NCI-H2196 treated with DMSO at 0.1 percent for 48 hours (cell line): ENCODE measurements at regions not wholly inside any gene's neighbourhood (a gene's known extent, or its start where the extent isn't known, plus 50 kb on each side); places are given as distances from the start of the nearest gene placed in this dataset.

Experiments
- DNase-seq: peaks from one replicate; lab custom pipeline; 2025; ENCODE audit not compliant: unreplicated experiment; lab: John Stamatoyannopoulos, UW

DNA sequence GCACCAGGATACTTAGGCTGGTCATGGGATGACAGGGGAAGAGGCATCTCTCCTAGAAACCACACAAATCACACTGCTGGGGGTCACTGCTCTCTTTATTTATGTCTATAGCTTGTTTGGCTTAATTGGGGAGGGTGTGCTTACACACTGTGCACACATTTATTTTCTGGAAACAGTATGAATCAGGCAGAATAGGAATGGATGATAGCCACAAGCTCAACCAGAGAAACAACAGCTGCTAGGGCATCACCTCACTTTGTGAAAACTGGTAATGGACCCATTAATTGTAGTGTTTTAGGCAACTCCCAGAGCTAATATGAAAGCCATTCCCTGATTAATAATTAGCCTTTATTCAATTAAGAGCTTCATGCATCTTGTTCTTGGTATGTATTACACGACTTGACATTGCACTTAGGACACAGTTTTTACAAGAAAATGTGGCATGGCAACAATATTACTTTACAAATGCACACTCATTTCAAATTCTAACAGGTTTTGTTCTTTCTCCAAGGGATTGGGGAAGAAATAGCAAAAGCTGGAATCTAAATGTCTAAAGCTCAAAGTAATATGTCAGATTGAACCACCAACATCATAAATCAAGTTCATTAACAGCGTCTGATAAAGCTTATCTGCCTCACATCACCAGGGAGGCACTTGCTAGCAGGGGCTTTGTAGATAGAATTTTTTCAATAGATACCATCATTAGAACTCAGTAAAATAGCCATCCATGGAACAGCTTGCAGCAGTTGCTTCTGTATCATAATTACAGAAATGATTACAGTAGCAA lies 361.9 kb upstream of the FSHR start:
- no peak for DNase-seq

DNA sequence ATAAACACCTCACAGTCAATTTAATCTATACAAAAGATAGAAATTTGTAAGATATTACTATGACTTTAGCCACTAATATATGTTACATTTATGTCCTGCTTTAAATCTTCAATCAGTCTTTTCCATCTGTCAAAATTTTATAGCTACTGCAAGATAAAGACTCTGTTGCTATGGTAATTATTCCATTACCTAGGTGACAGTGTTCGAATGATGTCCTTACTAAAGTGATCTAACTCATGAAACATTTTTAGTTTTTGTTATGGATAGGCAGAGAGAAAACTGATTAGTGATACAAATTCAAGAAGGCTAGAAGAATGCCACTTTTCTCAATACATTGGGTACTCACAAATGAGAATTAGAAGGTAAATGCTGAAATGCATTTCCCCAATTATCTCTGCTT lies 359.9 kb upstream of the FSHR start:
- no peak for DNase-seq

DNA sequence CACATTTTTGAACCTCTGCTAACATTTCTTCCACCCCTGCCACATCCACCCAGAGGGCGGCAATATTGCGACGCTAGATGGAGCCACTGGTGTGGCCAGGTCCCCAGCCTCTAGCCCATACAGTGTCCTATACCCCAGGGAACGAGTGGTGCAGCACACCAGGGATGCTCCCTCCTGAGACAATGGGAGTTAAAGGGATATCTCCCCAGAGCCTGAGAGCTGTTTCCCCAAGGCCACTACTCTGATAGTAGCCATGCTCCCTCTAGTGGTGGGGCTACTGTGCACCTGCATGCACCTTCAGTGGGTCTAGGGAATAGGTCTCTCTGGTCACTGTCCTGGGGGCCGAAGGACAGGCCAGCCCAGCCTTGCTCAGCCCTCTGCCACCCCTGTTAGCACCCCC lies 336.4 kb upstream of the FSHR start:
- DNase-seq, result no peak

DNA sequence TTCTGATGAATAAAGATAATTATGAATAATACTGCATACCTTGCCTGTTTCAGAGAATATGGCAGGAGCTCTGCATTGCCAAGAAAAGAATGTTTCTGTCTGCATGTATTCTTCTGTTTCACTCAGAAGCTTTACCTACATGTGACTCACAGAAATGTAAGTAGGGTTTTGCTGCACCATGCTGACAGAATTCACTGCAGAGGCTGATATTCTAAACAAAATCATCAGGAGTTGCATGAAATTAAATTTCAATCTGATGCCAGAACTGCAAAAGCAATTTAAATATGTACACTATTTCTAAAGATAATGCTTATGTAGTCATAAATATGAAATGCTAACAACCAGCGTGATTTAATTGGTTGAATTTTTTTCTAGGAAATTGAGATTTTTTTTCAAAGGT lies 332.8 kb upstream of the FSHR start:
- no peak for DNase-seq

DNA sequence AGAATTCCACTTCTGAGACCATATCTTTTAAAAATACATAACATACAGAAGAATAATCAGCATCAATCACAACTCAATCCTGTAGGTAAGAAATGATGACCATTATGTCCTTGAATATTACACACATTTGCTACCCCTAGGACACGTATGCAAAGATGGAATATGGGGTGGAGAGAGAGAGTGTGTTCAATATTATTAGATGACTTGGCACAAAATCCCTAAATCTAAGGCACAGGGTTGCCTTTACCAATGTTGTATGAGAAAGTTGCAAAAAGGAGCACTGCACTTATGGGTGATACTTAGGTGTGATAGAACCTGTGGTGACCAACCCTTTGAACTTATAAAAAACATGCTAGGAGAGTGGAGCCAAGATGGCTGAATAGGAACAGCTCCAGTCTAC lies 326.2 kb upstream of the FSHR start:
- no peak for DNase-seq

DNA sequence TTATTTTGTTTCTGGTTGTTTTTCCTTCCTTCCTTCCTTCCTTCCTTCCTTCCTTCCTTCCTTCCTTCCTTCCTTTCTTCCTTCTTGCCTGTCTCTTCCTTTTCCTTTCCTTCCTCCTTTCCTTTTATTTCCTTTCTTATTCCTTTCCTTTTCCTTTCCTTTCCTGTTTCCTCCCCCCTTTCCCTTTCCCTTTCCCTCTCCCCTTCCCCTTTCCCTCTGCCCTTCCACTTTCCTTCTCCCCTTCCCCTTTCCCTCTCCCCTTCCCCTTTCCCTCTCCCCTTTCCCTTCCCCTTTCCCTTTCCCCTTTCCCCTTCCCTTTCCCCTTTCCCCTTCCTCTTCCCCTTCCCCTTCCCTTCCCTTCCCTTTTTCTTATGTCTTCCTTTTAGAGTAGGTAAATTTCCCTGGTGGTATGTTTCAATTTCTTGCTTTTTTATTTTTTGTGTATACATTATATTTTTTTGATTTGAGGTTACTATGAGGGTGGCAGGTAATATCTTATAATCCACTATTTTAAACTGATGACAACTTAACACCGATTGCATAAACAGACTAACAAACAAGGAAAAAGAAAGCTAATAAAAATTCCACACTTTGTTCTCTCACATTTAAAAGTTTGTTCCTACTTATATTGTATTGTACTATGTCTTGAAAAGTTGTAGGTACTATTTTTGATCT lies 311.0 kb upstream of the FSHR start:
- no peak for DNase-seq

DNA sequence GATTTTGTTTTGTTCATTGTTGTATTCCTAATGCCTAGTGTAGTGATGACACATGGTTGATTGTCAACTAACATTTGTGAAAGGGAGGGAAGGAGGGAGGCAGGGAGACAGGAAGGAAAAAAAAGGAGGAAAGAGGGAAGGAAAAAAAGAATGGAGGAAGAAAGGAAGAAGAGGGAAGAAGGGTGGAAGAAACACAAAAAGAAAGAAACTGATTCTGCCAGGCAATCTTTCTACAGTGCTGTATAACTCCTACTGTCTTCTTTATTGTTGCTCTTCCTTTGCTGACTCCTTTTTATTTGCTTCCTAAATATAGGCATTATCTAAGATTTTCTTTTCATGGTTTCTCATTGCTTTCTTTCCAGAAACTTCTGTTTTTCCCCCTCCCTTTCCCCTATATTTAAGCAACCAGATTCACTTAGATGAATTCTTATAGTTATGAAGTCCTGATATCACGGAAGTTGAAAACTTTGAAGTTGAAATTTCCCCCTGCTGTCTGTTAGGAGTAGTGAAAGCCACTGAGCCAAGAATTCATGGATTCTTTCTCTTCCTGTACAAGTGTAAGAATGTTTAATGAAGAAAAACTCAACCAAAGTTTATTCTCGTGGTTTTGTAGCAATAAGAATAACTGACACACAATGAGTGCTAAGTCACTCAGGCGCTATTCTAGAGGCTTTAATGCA lies 305.1 kb upstream of the FSHR start:
- no peak for DNase-seq

DNA sequence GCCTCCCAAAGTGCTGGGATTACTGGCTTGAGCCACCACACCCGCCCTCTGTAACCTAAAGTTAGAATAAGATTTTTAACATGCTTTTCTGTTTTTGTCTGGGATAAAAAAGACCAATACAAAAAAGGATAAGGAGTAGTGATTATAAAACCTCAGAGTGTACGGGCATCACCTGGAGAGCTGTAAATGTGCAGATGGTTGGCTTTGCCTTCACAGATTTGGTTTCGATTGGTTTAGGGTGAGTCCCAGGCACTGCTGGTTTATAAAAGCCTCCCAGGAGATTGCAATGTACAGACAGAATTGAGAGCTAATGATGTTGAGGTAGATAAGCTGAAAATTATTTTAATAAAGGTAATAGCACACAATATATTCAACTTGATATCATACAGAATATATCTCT lies 289.7 kb upstream of the FSHR start:
- no peak for DNase-seq

DNA sequence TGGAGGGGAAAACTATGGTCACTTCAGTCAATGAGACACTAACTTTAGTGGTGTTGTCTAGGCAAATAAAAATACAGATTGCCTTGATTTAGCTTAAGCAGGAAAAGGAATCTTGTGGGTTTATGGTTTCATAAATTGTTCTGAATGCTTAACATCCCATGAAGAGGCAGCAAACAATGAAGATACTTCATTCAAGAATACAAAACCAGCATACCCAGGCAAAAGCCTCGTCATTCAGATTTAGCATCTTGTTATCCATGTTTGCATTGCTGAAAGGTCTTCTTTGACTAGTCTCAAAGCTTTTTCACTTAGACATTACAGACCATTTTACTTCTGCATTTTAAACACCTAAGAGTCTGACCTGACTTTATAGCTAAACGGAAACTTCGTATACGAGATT lies 272.7 kb upstream of the FSHR start:
- no peak for DNase-seq

DNA sequence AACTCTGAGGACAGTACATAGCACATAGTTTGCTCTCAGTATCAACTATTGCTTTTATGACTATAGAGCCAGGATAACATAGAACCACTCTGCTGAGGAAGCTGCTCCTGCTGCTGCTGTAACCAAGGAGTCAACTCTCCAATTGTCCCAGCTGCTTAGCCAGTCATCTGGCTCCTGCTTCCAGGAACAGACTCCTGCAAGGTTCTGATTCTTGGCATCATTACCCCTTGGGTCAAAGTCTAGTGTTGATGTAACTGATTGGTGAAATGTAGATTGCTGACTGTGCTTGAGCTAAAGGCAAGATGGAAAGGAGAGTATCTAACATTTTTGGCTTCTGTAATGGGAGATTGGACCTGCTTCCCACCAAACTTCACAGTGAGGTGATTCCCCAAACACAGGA lies 261.9 kb upstream of the FSHR start:
- no peak for DNase-seq

DNA sequence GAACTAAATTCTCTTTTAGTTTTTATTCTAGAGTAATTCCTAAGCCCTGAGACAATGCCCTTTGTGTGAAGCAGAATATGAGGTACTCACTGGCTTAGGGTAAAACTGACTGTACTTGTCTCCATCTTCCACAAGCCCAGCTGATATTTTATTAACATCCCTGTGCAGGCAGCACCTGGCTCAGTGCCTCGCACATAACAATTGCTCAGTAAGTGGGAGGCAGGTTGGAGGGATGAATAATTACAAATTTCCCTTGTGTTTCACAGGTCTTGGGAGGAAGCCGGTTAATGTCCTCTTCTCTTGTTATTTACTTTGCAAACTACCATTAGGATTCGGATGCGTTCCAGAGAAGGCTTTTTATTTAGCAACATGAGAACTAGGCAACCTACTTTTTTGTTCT lies 249.8 kb upstream of the FSHR start:
- no peak for DNase-seq

DNA sequence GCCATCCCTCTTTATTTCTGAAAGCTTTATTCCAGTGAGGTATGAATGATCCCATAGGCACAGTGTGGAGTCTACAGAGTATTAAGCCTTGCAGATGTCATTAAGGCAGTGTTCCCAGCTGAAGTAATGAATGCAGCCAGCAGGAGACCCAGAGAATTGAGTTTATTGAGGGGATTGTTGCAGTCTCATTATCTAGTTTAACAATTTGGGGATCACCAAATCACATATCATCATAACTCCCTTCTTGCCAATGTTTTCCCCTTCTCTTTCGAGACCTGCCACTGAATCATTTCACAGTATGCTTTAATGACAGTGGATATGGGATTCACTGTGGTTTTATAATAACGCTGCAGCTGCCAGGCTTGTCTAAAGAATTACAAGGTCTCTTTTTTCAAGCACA lies 249.3 kb upstream of the FSHR start:
- no peak for DNase-seq

DNA sequence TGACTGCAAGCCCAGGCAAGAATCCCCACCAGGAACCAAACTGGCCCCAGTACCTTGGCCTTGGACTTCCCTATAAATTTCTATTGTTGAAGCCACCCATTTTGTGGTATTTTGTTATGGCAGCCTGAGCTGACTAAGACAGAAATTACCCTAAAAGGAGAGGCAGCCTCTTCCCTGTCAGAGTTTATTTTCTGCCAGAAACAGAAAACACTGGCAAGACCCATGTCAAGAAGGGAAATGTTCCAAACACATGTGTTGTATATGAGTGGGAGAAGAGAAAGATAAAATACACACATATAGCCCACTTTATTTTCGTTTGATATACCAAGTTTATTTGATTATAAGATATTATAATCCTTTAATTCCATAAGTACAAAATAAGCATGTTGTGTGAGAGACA lies 225.1 kb upstream of the FSHR start:
- DNase-seq, result no peak

DNA sequence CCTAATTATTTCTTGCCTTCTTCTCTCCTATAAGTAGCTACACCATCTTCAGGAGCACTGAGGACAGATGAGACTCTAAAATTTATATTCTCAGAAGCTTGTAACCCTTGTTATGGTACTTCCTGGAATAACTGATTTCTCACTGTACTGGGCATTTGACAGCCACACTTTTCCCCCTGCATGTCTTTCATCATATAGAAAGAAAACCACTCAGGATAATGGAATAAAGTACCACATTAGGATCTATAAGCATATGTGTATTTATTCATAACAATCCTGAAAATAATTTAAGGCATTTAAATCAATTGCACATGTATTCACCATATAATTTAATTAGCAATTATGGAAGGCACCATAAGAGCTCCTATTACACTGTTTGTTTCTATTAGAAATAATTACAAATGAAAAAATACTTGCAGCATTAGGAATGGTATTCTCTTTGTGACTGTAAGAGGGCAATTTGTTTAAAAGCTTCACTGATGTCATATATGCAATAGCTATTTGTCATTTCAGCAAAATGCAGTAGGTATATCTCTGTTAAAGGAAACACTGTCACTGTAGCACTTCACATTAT lies 216.9 kb upstream of the FSHR start:
- DNase-seq, result no peak

DNA sequence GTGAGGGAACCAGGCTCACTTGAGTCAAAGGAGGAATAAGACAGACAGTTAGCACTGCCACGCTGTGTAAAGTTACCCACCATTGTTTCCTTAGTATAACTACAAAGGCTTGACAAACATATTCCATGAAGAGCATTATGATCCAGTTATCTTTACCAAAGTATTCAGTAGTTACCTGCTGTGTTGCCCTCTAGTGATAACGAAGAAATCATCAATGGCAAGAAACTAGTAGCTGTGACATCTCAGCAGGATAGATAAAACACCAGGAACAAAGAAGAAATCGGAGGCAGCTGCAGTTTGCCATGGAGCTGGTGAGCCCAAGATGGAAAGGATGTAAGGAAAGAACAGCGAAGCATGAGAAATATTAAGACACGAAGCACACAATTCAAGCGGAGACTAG lies 215.3 kb upstream of the FSHR start:
- DNase-seq, result no peak

DNA sequence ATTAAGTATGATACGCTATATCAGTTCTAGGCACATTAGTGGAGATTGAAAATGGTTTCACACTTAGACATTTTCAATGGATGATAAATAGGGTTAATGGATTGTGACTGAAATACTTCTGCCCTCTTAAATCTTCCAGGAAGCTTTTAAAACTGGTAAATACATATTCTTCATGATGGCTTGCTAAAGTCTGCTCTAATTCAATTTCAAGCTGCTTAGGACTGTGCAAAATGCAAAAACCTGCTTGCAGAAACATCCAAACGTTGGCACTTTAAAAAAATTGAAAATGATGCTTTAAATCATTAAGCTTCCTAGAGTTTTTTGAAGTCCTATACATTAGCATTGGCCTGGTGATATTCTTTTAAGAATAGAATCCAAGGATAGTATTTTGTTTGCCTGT lies 214.8 kb upstream of the FSHR start:
- no peak for DNase-seq

DNA sequence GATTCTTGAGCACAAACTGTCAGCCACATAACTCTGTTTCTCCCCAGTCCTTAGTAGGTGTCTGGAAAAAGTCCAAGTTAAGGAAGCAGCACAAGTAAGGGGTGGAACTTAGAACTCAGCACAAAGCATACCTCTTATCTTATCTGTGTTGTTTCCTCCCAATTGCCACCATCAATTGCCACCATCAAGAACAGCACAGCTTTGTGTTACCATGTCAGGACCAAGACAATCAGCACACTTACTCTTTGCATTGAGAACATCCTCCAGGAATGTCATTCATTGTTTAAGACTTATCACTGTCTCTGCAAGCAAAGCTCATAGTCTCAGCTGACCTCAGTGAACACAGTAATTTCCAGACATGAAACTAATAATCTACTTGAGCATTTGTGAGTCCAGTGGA lies 212.7 kb upstream of the FSHR start:
- DNase-seq, result no peak

DNA sequence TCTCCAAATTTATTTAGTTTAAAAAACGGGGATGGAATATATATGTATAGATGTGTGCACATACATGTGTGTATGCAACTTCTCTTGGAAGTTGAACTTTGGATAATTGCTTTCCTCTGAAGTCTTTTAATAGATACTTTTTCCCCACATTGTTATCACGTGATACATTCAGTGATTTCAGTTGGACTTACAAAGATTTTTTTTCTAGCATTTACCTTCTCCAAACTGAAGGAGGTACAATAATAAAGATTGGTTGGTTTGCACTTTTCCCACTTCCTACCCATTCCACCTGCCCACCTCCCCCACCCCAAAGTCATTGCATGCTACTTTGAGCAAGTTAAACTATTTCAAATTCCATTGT lies 206.1 kb upstream of the FSHR start:
- DNase-seq, result no peak

DNA sequence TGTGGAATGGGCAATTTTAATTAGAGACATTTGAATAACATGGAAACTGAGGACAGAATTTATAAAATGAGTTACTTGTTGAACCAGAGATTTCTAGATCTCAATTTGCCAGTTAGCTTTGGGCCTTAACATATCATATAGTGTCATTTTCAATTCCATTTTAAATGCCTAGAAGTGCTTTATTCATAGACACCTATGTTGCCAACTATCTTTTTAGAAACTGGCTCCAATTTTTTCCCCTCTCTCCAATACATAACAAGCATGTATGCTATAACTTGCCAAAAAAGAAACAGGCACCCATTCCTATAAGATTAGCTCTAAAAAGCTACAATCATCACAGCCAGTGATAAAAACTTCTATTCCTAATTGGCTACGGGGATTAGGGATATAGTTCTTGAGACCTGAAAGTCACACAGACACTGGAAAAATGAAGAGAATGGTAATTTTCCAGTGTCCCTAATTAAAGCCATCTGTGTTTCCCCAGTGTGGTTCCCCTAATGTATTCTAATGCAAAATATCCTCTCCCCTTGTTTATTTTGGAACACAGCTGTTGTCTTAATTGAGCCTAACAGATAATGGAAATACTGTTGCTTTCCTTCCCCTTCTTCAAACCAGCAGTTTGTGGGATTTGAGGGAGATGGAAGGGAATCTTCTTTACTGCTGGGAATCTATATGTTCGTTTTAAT lies 205.5 kb upstream of the FSHR start:
- no peak for DNase-seq

DNA sequence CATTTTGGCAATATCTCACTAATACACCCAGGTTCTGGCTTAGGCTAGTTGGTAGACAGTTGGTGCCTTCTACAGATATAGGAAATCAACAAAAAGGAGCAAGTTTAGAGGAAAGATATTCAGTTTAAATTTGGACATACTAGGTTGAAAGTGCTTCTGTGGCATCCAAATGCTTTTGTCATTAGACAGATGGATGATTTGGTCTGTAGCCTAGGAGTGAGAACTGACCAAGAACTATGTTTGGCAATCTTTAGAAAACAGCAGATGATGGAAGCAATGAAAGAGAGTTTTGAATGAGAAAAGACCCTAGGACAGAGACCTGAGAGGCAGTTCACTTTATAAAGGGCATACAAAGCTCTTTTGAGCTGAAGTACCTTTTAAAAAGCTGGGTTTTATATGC lies 201.3 kb upstream of the FSHR start:
- DNase-seq, result no peak

DNA sequence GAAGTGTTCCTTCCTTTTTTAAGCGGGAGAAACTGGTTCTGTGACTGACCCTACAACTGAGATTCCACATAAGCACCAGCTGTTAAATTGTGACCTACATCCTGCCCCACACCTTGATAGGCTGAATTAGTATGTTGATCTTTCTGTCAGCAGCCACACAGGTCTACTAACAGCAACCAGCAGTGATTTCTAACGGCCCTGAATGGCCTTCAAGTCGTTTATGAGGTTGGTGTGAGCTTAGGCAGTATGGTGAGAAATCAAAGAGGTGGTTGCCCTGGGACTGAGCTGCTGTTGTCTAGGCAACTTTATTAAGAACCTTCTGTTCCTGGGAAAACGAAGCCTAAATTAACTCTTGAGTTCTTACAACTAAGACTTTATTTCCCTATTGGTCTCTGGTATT lies 197.2 kb upstream of the FSHR start:
- no peak for DNase-seq

DNA sequence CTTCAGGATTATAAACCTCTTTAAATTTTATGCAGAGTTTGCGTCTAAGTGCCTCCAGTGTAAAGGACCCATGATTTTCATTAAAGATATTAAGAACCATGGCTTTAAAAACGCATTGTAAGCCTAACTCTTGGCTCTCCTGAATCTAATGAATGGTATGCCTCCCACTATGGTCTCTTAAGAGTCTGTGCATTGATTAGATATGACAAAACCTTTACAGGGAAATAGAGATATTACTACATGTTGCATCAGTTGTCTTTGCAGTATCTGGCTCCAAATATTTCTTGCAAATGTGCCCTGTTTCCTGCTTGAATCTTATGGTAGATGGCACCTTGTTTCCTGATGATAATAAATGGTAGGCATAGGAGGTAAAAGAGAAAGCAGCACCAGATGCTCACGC lies 189.3 kb upstream of the FSHR start:
- DNase-seq, result no peak
